Left hindlimb (tissue), 1 donor: ENCODE measurements at regions not wholly inside any gene's neighbourhood (a gene's known extent, or its start where the extent isn't known, plus 50 kb on each side); places are given as distances from the start of the nearest gene placed in this dataset.

Source experiments
- DNase-seq: peaks from one replicate; pipeline ENCODE4 v3.0.0-alpha.2; 2018

GRCh38 chr11:120013325-120014250 lies 124.3 kb downstream of the TRIM29 start:
- peak; percentile 65 for DNase-seq

- DNase-seq: no peak
Observed at GRCh38 chr11:120012245-120012644, 125.7 kb downstream of the TRIM29 start.

GRCh38 chr11:120011836-120012235 lies 126.1 kb downstream of the TRIM29 start:
- DNase-seq: no peak

- no peak for DNase-seq
Observed at GRCh38 chr11:120010775-120011174, 127.1 kb downstream of the TRIM29 start.

- DNase-seq: no peak
Observed at GRCh38 chr11:120009938-120010337, 128.0 kb downstream of the TRIM29 start.

GRCh38 chr11:120007144-120007543 lies 130.8 kb downstream of the TRIM29 start:
- DNase-seq: no peak

- no peak for DNase-seq
Observed at GRCh38 chr11:120004723-120005122, 133.2 kb downstream of the TRIM29 start.

- DNase-seq: no peak
Observed at GRCh38 chr11:120001178-120002090, 136.5 kb downstream of the TRIM29 start.

- no peak for DNase-seq
Observed at GRCh38 chr11:119999220-119999619, 138.7 kb downstream of the TRIM29 start.

GRCh38 chr11:119996556-119996955 lies 141.4 kb downstream of the TRIM29 start:
- no peak for DNase-seq

- no peak for DNase-seq
Observed at GRCh38 chr11:119995730-119996491, 142.0 kb downstream of the TRIM29 start.

GRCh38 chr11:119993722-119994121 lies 144.2 kb downstream of the TRIM29 start:
- DNase-seq: no peak

GRCh38 chr11:119992171-119993051 lies 145.5 kb downstream of the TRIM29 start:
- no peak for DNase-seq

GRCh38 chr11:119991669-119992068 lies 146.2 kb downstream of the TRIM29 start:
- DNase-seq: no peak

- DNase-seq: no peak
Observed at GRCh38 chr11:119991022-119991404, 146.9 kb downstream of the TRIM29 start.

GRCh38 chr11:119990309-119991021 lies 147.4 kb downstream of the TRIM29 start:
- DNase-seq: peak; percentile 61

- no peak for DNase-seq
Observed at GRCh38 chr11:119989159-119989821, 148.6 kb downstream of the TRIM29 start.

- DNase-seq: no peak
Observed at GRCh38 chr11:119985551-119985950, 152.4 kb downstream of the TRIM29 start.

- no peak for DNase-seq
Observed at GRCh38 chr11:119983816-119984215, 154.1 kb downstream of the TRIM29 start.

GRCh38 chr11:119983240-119983732 lies 154.6 kb downstream of the TRIM29 start:
- DNase-seq: no peak
